HG02623 (cell line): ENCODE measurements at regions not wholly inside any gene's neighbourhood (a gene's known extent, or its start where the extent isn't known, plus 50 kb on each side); places are given as distances from the start of the nearest gene placed in this dataset.

Experiments
- ATAC-seq: cut with Tn5 transposase; IDR thresholded peaks from one replicate; pipeline ENCODE4 v1.9.1; 2021; ENCODE audit warnings: moderate library complexity; ENCODE audit not compliant: unreplicated experiment

DNA sequence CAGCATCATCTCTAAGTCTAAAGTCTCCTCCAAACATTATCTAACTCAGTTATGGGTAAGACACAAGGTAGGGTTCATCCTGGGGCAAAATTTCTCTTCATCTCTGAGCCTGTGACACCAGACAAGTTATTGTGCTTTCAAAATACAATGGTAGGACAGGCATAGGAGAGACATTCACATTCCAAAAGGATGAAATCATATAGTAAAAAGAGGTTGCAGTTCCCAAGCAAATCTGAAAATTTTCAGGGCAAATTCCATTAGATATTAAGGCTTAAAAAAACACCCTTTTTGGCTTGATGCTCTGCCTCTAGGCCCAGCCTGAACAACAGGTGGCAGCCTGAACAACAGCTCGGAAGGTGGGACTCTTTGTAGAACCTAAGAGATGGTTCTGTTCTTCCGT is 448.3 kb upstream of the SLIT2 start:
- no peak for ATAC-seq

DNA sequence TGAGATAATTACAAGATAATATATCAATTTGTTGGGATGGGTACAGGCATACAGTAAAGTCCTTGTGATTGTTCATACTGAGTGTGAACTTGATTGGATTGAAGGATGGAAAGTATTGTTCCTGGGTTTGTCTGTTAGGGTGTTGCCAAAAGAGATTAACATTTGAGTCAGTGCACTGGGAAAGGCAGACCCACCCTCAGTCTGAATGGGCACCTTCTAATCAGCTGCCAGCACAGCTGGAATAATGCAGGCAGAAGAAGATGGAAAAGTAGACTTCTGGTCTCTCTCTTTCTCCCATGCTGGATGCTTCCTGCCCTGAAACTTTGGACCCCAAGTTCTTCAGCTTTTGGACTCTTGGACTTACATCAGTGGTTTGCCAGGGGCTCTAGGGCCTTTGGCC is 457.9 kb upstream of the SLIT2 start:
- no peak for ATAC-seq

GRCh38 chr4:19791422-19792123 is 460.1 kb upstream of the SLIT2 start:
- ATAC-seq: no peak

- ATAC-seq: no peak
These were observed 465.1 kb upstream of the SLIT2 start for GRCh38 chr4:19786616-19787015.

- ATAC-seq: no peak
These were observed 468.0 kb upstream of the SLIT2 start for GRCh38 chr4:19783667-19784223.

DNA sequence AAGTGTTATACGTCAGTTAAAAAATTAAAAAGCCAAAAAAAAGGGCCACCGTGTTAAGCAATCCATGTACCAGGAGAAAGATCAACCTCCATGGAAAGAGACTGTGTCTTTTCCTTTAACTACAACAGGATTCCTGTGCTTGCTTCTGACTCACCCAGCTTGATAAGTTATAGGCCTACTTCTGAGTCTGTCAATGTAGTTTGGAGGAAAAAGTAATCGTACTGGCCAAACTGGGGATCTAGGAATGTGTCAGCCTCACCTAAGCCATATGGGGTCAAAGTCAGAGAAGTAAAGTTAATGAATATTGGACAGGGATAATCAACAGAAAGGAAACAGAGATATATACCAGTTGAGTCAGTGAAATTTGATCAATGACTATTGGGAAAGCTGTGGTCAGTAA is 470.8 kb upstream of the SLIT2 start:
- ATAC-seq: no peak

GRCh38 chr4:19776929-19777328 is 474.8 kb upstream of the SLIT2 start:
- no peak for ATAC-seq

DNA sequence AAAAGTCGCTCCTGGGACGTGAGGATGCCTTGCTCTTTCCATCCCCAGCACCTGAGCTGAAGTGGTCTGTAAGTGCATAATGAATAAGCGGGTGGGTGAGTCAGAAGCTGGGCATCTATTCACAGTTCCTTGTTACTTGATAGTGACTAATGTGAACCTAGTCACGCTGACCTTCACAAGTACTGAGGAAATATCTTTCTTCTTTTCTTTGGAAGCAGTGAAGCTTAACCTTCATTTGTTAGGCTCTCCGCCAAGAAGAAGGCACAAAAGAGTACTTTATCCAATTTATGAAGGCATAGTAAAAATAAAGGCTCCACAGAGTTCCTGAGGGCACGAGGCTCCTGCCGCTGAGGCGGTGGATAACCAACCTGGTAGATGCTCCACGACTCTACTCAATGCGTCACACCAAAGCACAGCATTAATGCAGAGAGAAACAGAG is 475.7 kb upstream of the SLIT2 start:
- ATAC-seq: no peak

GRCh38 chr4:19774690-19775256 is 476.9 kb upstream of the SLIT2 start:
- ATAC-seq: no peak

GRCh38 chr4:19772581-19772980 is 479.1 kb upstream of the SLIT2 start:
- no peak for ATAC-seq

GRCh38 chr4:19756661-19757060 is 495.0 kb upstream of the SLIT2 start:
- ATAC-seq: no peak

GRCh38 chr4:19752599-19752998 is 499.1 kb upstream of the SLIT2 start:
- no peak for ATAC-seq

DNA sequence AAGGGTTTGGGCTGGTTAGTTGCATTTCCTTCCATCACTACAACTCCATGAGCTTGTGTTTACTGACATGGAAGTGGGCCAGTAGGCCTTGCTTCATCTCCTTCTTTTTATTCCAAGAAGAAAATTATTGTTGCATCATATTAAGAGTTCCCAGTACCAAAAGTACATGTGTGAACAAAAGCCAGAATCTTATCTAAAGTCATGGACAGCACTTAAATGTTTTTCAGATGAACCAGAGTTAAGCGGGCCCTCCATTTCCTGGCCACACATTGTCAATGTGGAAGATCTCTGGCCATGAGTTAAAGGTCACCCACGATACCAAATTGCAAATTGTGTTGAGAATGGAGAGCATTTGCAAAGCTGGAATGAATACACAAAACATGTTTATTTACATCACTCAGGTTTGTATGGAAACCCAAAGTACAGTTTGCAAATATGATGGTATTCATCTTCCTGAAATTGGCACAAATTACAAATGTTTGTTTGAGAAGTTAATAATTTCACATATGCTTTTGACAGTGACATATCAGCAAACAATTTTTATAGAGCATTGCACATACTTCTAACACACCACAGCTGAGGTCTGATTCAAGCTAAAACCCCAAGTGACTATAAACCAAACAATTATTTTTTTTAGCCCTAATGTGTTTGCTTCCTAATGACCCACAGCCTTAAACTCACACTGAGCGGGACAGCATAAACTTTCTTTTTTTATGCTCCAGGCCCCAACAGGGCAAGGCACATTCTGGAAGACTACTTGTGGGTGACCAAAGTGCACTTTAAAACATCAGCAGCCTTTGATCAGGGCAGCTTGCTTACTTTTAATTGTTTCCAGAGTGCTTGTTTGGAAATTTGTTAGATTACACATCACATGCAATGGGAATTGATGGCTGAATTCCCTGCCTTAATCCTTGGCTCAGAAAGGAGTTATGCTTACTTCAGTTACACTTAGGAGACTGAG is 502.9 kb upstream of the SLIT2 start:
- ATAC-seq: no peak

GRCh38 chr4:19746377-19746776 is 505.3 kb upstream of the SLIT2 start:
- ATAC-seq: no peak

DNA sequence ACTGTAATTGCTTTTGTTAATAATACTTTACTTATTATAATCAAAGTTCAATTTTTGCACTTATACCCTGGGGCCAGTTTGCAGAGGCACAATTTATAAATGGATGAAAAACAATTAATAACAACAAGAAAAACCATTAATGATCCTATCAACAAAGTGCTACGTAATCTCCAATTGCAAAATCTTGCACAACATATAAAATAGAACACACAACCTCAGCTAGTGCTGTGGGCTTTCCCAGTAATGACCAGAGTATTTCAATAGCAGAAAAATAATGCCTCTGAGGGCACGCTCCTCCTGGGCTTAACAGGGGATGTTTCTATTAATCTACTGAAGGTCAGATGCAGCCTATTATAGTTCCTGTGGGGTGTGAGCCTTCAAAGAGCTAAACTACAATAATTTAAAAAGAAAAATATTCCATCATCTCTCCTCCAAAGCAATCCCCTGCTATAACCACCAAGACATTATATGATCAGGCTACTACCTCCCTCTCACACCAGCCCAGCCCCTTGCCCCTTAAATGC is 508.5 kb upstream of the SLIT2 start:
- ATAC-seq: no peak

- ATAC-seq: no peak
These were observed 512.5 kb upstream of the SLIT2 start for GRCh38 chr4:19739101-19739651.

DNA sequence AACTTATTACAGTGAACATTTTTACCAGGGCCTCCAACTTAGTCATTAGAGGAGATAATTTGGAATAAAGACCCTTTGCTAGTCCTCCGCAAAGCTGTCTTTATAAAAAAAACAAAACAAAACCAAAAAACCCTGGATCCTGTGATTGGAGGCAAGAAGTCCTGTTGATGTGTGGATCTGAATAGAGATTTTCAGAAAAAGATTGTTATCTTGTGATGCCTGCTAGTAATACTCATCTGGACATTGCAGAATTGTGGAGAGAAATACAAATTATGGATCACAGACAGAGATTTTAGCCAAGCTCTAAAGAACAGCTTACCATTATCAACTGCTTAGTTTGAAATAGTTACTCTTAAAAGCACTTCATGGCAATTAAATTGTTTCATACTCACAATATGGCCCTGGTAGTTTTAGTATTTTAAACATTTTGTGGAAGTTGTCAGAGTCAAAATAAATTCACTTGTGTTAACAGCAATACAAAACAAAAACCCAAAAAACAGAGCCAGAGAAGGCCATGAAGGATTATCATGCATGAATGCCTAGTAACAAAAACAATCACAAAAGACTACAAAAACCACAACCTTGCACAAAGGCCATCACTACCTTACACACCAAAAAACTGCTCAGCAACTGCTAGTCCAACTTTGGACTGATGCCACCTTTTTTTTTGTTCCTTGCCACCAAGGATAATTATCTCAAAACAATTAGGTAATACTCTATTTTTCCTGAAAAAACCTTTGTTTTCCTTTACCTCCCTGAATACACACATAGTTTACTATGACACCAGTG is 514.5 kb upstream of the SLIT2 start:
- no peak for ATAC-seq

GRCh38 chr4:19735012-19735411 is 516.7 kb upstream of the SLIT2 start:
- no peak for ATAC-seq

DNA sequence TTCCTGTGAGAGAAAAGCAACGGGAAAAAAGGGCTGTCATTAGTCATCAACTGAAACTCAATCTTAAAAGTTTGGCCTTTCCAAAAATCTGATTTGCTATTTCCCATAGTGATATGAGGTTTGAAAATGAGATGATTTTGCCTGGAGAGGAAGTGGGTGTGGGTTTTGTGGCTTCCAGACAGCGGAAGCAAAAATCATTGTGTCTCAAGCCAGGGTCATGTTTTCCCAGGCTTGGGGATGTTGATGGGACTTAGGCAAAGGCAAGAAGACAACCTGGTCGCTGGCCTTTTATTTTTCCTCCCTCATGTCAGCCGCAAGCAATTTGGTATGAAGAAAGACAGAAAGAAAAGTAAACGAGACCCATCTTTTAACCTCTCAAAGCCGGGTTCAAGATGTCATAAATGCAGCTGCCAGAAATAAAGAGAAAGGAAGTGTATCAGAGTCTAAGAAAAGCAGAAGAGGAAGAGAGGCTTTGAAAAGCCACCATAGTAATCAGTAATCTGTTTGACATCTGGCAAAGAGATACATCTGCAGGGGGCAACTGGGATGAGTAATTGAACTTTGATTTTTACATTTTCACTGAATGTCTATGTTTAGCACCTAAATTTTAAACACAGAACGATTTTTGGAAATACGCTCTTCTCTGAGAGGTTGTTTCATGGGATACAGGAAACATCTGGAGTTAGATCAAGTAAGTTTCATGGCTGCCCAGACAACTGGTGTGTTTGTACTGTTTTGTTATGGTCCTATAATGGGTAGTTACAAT is 521.6 kb upstream of the SLIT2 start:
- ATAC-seq: peak; percentile 41
